RWPE1 (cell line): ENCODE measurements at regions not wholly inside any gene's neighbourhood (a gene's known extent, or its start where the extent isn't known, plus 50 kb on each side); places are given as distances from the start of the nearest gene placed in this dataset.
"Not testable (repeated sequence)": the region's sequence is repeated elsewhere in the genome, so short reads cannot be mapped to it uniquely, and the experiment has no call there.

Experiments
- CTCF ChIA-PET: fragments of 350-600 bp; sonication (Branson Sonifier 250); formaldehyde crosslinking; extraction: SDS; loops from one replicate; lab custom pipeline; 2021; lab: Yijun Ruan, JAX
- POLR2A ChIA-PET: fragments of 400-600 bp; formaldehyde crosslinking; extraction: SDS; loops from one replicate; lab custom pipeline; 2020; ENCODE audit warnings: antibody characterized with exemption; ENCODE audit not compliant: low non-redundant PET; lab: Yijun Ruan, JAX
- DNase-seq: peaks from one replicate; pipeline ENCODE4 v3.0.0; 2012; ENCODE audit warnings: low spot score
- H3K27ac ChIP-seq: fragments of 450-650 bp; 2 replicates; pipeline ENCODE4 v1.5.1; 2017
- TF ChIP-seq, protein P1 (sequence below): fragments of 450-650 bp; conservative IDR thresholded peaks from 2 replicates; pipeline ENCODE4 v1.5.1; 2017; ENCODE audit warnings: low read depth, mild to moderate bottlenecking

- ChIA-PET CTCF (interaction anchor here (0.6 to 0.9 kb wide), 3 partner anchors 53 to 707 kb away, joined by 3 to 4 read pairs (median 3); no protein-coding TSS in a partner anchor), POLR2A (no interaction called here)
- H3K27ac ChIP-seq = no peak overlapping the region
- TF ChIP-seq, protein P1, sequence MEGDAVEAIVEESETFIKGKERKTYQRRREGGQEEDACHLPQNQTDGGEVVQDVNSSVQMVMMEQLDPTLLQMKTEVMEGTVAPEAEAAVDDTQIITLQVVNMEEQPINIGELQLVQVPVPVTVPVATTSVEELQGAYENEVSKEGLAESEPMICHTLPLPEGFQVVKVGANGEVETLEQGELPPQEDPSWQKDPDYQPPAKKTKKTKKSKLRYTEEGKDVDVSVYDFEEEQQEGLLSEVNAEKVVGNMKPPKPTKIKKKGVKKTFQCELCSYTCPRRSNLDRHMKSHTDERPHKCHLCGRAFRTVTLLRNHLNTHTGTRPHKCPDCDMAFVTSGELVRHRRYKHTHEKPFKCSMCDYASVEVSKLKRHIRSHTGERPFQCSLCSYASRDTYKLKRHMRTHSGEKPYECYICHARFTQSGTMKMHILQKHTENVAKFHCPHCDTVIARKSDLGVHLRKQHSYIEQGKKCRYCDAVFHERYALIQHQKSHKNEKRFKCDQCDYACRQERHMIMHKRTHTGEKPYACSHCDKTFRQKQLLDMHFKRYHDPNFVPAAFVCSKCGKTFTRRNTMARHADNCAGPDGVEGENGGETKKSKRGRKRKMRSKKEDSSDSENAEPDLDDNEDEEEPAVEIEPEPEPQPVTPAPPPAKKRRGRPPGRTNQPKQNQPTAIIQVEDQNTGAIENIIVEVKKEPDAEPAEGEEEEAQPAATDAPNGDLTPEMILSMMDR = peak; percentile 37
- DNase-seq = peak; percentile 17
Observed at GRCh38 chr3:159252772-159253384, 451.0 kb downstream of the MFSD1 start.

DNA sequence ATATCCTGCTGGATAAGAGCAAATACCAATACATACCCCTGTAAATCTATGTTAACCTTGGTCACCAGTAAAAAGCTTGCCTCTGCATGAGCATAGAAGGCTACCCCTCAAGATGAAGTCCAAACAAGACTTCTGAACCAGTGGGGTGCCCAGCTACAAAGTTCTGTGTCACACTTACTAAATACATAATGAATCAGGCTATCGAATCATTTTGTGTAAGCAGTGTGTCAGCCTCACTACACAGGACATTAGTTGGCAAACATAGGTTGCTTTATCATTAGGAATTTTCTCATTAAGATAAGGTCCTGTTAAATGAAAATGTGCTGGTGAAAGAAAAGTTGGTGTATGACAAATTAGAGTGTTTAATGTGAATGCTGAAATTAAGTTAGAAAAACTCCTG, 452.0 kb downstream of the MFSD1 start:
- TF ChIP-seq, protein P1 = no peak
- no peak for DNase-seq
- H3K27ac ChIP-seq = no peak overlapping the region
- CTCF ChIA-PET = interaction anchor here (0.6 kb wide), 1 partner anchor 608 kb away, joined by 3 read pairs; no protein-coding TSS in a partner anchor
- POLR2A ChIA-PET = no interaction called here

DNA sequence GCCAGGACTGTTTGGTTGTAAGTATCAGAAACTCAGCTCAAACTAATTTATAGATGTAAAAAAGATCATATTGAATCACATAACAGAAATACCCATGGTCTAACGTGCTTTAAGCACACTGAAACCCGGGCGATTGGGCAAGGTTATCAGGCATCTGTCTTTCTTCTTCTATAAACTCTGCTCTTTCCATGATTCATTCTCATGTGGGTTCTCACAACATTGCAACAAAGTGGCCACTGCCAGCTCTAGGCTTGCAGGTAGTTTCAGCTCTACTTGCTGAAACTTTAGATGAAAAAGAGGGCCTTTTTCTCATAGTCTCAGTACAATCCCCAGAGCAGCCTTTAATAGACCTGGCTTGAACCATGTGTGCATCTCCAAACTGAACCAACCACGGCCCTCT, 456.1 kb downstream of the MFSD1 start:
- CTCF ChIA-PET = no interaction called here

DNA sequence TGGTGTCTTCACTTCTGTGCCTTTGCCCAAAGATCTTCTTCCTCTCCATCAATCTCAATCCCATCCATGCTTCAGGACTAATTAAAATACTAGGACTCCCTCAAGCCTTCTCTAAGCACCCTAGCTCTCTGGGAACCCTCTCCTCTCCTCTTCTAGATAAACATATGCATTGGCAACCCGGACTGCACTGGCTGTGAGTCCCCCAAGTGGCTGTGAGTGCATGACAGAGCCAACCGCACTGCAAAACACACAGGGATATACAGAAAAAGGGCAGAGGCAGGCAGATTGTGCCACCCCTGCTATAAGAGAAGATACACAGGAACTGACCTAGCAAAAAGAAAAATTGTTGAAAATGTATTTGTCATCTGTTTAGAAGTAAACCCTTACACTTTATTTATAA, 457.1 kb downstream of the MFSD1 start:
- DNase-seq = no peak
- no peak overlapping the region for H3K27ac ChIP-seq
- TF ChIP-seq, protein P1 = no peak
- ChIA-PET CTCF (interaction anchor here (1.7 kb wide), 2 partner anchors 413 to 417 kb away, joined by 5 to 28 read pairs; no protein-coding TSS in a partner anchor), POLR2A (no interaction called here)

More for the DNA sequence above, 456.1 kb downstream of the MFSD1 start:
- POLR2A ChIA-PET = no interaction called here
- TF ChIP-seq, protein P1 = no peak
- DNase-seq = no peak
- H3K27ac ChIP-seq = no peak overlapping the region

DNA sequence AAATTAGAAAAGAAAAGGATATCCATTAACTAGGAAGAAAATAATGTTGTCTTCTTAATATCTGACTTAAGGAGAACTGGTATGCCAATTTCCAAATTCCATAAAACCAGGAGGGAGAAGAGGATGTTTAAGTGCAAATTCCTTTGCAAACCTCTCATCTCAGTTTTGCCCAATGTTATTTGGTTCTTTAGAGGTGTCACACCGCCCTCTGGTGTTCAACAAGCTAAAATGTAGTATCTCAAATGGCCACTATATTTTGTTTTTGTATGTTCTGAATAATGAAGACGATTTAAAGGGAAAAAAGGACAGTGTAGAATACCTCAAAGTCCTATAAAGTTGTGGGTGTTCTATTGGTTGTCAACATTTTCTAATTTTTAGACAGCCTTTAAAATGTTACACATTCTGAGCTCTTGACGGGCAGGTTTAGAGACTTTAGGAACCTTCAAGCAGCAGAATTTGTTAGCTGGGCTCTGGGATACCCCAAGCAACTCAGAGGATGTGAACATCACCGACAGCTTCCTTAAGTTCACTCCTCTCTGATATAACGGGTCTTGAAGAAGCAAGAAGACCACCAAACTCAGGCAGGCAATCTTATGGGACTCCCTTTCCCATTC, 458.3 kb downstream of the MFSD1 start:
- DNase-seq = peak; percentile 33
- POLR2A ChIA-PET = no interaction called here
- TF ChIP-seq, protein P1 = peak; percentile 71
- CTCF ChIA-PET = interaction anchor here (0.5 to 1.7 kb wide), 15 partner anchors 11 to 1353 kb away, joined by 3 to 28 read pairs (median 3); no protein-coding TSS in a partner anchor
- H3K27ac ChIP-seq = no peak overlapping the region

DNA sequence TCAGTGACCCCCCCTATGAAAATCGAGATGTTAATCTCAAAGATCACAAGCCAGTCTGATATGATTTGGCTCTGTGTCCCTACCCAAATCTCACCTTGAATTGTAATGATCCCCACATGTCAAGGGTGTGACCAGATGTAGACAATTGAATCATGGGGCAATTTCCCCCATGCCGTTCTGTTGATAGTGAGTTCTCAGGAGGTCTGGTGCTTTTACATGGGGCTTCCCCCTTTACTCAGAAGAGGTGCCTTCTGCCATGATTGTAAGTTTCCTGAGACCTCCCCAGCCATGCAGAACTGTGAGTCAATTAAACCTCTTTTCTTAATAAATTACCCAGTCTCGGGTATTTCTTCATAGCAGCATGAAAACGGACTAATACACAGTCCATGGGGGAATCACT, 459.5 kb downstream of the MFSD1 start:
- POLR2A ChIA-PET, DNase-seq, H3K27ac ChIP-seq: not testable (repeated sequence)
- CTCF ChIA-PET = interaction anchor here (1.2 kb wide), 1 partner anchor 412 kb away, joined by 4 read pairs; no protein-coding TSS in a partner anchor
